ENCODE measurements at regions not wholly inside any gene's neighbourhood (a gene's known extent, or its start where the extent isn't known, plus 50 kb on each side); places are given as distances from the start of the nearest gene placed in this dataset.

GRCh38 chr6:14857501-14857900, 388.4 kb upstream of the JARID2 start:
- TF ChIP-seq CTCF (IDR thresholded peaks at IDR 0.05; ENCODE audit: insufficient read depth, low read length, severe bottlenecking): no peak
- H3K36me3 ChIP-seq (ENCODE audit: control insufficient read depth, insufficient read depth, low read length): no peaks in the 10 kb centered on the region
- no peaks in the 10 kb centered on the region for H3K27me3 ChIP-seq (ENCODE audit: control insufficient read depth, insufficient read depth, low read length)
- DNase-seq (ENCODE audit: low read depth) (no peak), FAIRE-seq (no peak)
- no peak overlapping the region for H3K4me3 ChIP-seq (ENCODE audit: low read depth, low read length)

DNA sequence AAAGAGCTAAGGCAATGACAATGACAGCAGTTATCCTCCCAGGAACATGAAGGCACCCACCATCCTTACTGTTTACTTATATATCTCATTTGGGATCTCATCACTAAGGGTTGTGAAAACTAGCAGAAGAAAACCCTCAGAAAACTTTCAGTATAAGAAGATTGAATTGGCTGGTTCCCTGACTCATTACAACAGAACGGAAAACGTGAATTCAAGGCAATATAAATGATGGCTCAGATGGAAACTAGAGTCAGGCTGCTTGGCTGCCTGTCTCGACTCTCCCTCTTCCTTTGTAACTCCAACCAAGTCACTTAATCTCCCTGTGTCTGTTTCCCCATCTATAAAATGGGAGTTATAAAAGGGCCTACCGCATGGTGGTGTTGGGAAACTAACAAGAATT, 387.1 kb upstream of the JARID2 start:
- TF ChIP-seq CTCF (IDR thresholded peaks at IDR 0.05; ENCODE audit: insufficient read depth, low read length, severe bottlenecking): no peak

GRCh38 chr6:14860774-14861173, 385.1 kb upstream of the JARID2 start:
- no peak for FAIRE-seq
- TF ChIP-seq CTCF (IDR thresholded peaks at IDR 0.05; ENCODE audit: insufficient read depth, low read length, severe bottlenecking): no peak
- no peaks in the 10 kb centered on the region for H3K36me3 ChIP-seq (ENCODE audit: control insufficient read depth, insufficient read depth, low read length)
- H3K27me3 ChIP-seq (ENCODE audit: control insufficient read depth, insufficient read depth, low read length): no peaks in the 10 kb centered on the region
- no peak overlapping the region for H3K4me3 ChIP-seq (ENCODE audit: low read depth, low read length)
- no peak for DNase-seq (ENCODE audit: low read depth)

More for the DNA sequence above, 387.1 kb upstream of the JARID2 start:
- no peak for DNase-seq (ENCODE audit: low read depth)
- no peak for FAIRE-seq
- H3K4me3 ChIP-seq (ENCODE audit: low read depth, low read length): no peak overlapping the region
- H3K36me3 ChIP-seq (ENCODE audit: control insufficient read depth, insufficient read depth, low read length): no peaks in the 10 kb centered on the region
- H3K27me3 ChIP-seq (ENCODE audit: control insufficient read depth, insufficient read depth, low read length): no peaks in the 10 kb centered on the region

- DNase-seq (ENCODE audit: low read depth) (no peak), FAIRE-seq (no peak)
- no peak overlapping the region for H3K4me3 ChIP-seq (ENCODE audit: low read depth, low read length)
- no peak for TF ChIP-seq CTCF (IDR thresholded peaks at IDR 0.05; ENCODE audit: insufficient read depth, low read length, severe bottlenecking)
- no peaks in the 10 kb centered on the region for H3K27me3 ChIP-seq (ENCODE audit: control insufficient read depth, insufficient read depth, low read length)
- no peaks in the 10 kb centered on the region for H3K36me3 ChIP-seq (ENCODE audit: control insufficient read depth, insufficient read depth, low read length)
These were observed 384.4 kb upstream of the JARID2 start for GRCh38 chr6:14861491-14861943.

GRCh38 chr6:14862845-14863244, 383.0 kb upstream of the JARID2 start:
- no peak for FAIRE-seq
- H3K27me3 ChIP-seq (ENCODE audit: control insufficient read depth, insufficient read depth, low read length): no peaks in the 10 kb centered on the region

More at GRCh38 chr6:14862845-14863244, 383.0 kb upstream of the JARID2 start:
- Histone ChIP-seq H3K36me3 (ENCODE audit: control insufficient read depth, insufficient read depth, low read length) (no peaks in the 10 kb centered on the region), H3K4me3 (ENCODE audit: low read depth, low read length) (no peak overlapping the region)
- DNase-seq (ENCODE audit: low read depth): no peak
- TF ChIP-seq CTCF (IDR thresholded peaks at IDR 0.05; ENCODE audit: insufficient read depth, low read length, severe bottlenecking): no peak
